Fibroblast of villous mesenchyme (primary cell): ENCODE measurements at regions not wholly inside any gene's neighbourhood (a gene's known extent, or its start where the extent isn't known, plus 50 kb on each side); places are given as distances from the start of the nearest gene placed in this dataset. TPM values are rescaled to one million over a fixed set of nuclear protein-coding genes. Genes with fewer than 3 reads are reported as not detected.

Source experiments
- DNase-seq: peaks from one replicate; pipeline ENCODE4 v3.0.0-alpha.2; 2010; ENCODE audit warnings: low read depth
- H3K4me3 ChIP-seq: 2 replicates; pipeline ENCODE4 v1.5.1; 2011; ENCODE audit warnings: low read depth, mild to moderate bottlenecking, low read length
- CTCF ChIP-seq: IDR thresholded peaks from 2 replicates; pipeline ENCODE4 v1.5.1; 2012; ENCODE audit warnings: low read depth, mild to moderate bottlenecking, low read length; ENCODE audit not compliant: insufficient read depth
- small RNA-seq: library from RNA; depleted of rRNA; stranded (forward); fragments of <200 nt; gene quantifications from one replicate; pipeline ENCODE3, GENCODE V24; 2012

DNA sequence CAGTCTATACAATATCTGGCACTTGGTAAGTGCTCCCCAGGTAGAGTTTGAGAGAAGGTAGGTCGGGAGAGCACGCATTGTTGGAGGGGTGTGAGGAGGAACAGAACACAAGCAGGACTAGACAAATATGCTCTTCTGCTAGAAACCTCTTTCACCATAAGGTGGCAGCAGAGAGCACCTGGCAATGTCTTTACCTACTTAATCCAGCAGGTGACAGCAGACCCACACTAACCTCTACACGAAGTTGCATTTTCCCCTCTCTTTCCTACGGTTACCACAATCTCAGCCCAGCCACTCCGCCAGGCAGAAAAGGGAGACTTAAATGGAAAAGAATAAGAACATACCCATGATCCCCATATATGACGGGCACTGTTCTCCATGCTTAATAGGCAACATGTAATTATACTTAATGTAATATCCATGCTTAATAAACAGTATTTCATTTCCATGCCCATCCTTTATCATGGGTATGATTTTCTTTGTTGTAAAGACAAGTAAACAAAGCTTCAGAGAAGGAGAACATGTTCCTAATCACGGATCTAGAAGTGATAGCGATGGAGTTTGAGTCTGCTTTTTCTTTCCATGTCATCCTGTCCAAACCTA, 55.1 kb upstream of the CCL2 start:
- DNase-seq: peak; percentile 82
- TF ChIP-seq CTCF: peak; percentile 100

DNA sequence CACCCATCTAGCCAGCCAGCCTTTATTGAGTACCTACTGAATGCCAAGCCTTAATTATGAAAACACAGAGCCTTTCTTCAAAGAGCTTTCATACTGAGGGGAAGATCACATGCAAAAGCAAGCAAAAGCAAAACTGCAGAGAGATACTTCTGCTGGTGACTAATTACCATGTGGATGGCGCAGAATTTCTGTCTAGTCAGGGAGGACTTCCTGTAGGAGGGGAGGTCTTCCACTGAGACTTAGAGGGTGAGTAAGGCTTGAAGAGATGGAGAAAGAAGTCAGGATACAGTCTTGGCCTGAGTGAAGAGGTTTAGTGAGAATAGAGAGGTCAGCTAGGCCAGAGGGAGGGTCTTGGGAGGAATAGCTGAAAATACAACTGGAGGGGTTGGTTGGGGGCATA, 53.9 kb upstream of the CCL2 start:
- no peak for TF ChIP-seq CTCF
- DNase-seq: no peak

More for the DNA sequence above, 55.1 kb upstream of the CCL2 start:
- no peak overlapping the region for H3K4me3 ChIP-seq

GRCh38 chr17:34201767-34202166, 53.3 kb upstream of the CCL2 start:
- no peak overlapping the region for H3K4me3 ChIP-seq
- DNase-seq: no peak
- no peak for TF ChIP-seq CTCF

More for the DNA sequence above, 53.9 kb upstream of the CCL2 start:
- no peak overlapping the region for H3K4me3 ChIP-seq

GRCh38 chr17:34203018-34203638, 52.0 kb upstream of the CCL2 start:
- no peak for DNase-seq
- no peak for TF ChIP-seq CTCF

GRCh38 chr17:34204402-34204801, 50.7 kb upstream of the CCL2 start:
- TF ChIP-seq CTCF: no peak
- no peak for DNase-seq
- no peak overlapping the region for H3K4me3 ChIP-seq

More at GRCh38 chr17:34203018-34203638, 52.0 kb upstream of the CCL2 start:
- no peak overlapping the region for H3K4me3 ChIP-seq

Small RNA genes lying in the stretch of these regions (small RNA-seq; reads per million reads assigned to genes)
- gene RNA5SP438: not detected
